ENCODE measurements at regions not wholly inside any gene's neighbourhood (a gene's known extent, or its start where the extent isn't known, plus 50 kb on each side); places are given as distances from the start of the nearest gene placed in this dataset.

GRCh38 chr4:151935411-151935810 lies 174.6 kb upstream of the GATB start:
- in situ Hi-C loops (cut with HindIII; ENCODE audit: low pct_unique_long_range_greater_than_20kb, low sequenced_read_pairs) = no loop called here

GRCh38 chr4:151934766-151935165 lies 174.0 kb upstream of the GATB start:
- no peak for DNase-seq (ENCODE audit: low read depth, low spot score)
- in situ Hi-C loops (cut with HindIII; ENCODE audit: low pct_unique_long_range_greater_than_20kb, low sequenced_read_pairs) = no loop called here

More at GRCh38 chr4:151935411-151935810, 174.6 kb upstream of the GATB start:
- no peak for DNase-seq (ENCODE audit: low read depth, low spot score)

- DNase-seq (ENCODE audit: low read depth, low spot score) = no peak
Observed at GRCh38 chr4:151933122-151933827, 172.5 kb upstream of the GATB start.

GRCh38 chr4:151931563-151931962 lies 170.8 kb upstream of the GATB start:
- DNase-seq (ENCODE audit: low read depth, low spot score) = no peak
- in situ Hi-C loops (cut with HindIII; ENCODE audit: low pct_unique_long_range_greater_than_20kb, low sequenced_read_pairs) = no loop called here

More at GRCh38 chr4:151933122-151933827, 172.5 kb upstream of the GATB start:
- in situ Hi-C loops (cut with HindIII; ENCODE audit: low pct_unique_long_range_greater_than_20kb, low sequenced_read_pairs) = no loop called here

- in situ Hi-C loops (cut with HindIII; ENCODE audit: low pct_unique_long_range_greater_than_20kb, low sequenced_read_pairs) = no loop called here
- DNase-seq (ENCODE audit: low read depth, low spot score) = no peak
Observed at GRCh38 chr4:151930372-151930771, 169.6 kb upstream of the GATB start.

- in situ Hi-C loops (cut with HindIII; ENCODE audit: low pct_unique_long_range_greater_than_20kb, low sequenced_read_pairs) = no loop called here
- DNase-seq (ENCODE audit: low read depth, low spot score) = no peak
Observed at GRCh38 chr4:151928112-151928511, 167.3 kb upstream of the GATB start.

- no peak for DNase-seq (ENCODE audit: low read depth, low spot score)
- in situ Hi-C loops (cut with HindIII; ENCODE audit: low pct_unique_long_range_greater_than_20kb, low sequenced_read_pairs) = no loop called here
Observed at GRCh38 chr4:151922811-151923210, 162.0 kb upstream of the GATB start.

GRCh38 chr4:151922306-151922705 lies 161.5 kb upstream of the GATB start:
- DNase-seq (ENCODE audit: low read depth, low spot score) = no peak
- in situ Hi-C loops (cut with HindIII; ENCODE audit: low pct_unique_long_range_greater_than_20kb, low sequenced_read_pairs) = no loop called here

- DNase-seq (ENCODE audit: low read depth, low spot score) = no peak
- in situ Hi-C loops (cut with HindIII; ENCODE audit: low pct_unique_long_range_greater_than_20kb, low sequenced_read_pairs) = no loop called here
Observed at GRCh38 chr4:151921811-151922210, 161.0 kb upstream of the GATB start.

GRCh38 chr4:151921386-151921785 lies 160.6 kb upstream of the GATB start:
- DNase-seq (ENCODE audit: low read depth, low spot score) = no peak
- in situ Hi-C loops (cut with HindIII; ENCODE audit: low pct_unique_long_range_greater_than_20kb, low sequenced_read_pairs) = no loop called here

GRCh38 chr4:151917145-151917734 lies 156.4 kb upstream of the GATB start:
- in situ Hi-C loops (cut with HindIII; ENCODE audit: low pct_unique_long_range_greater_than_20kb, low sequenced_read_pairs) = no loop called here
- DNase-seq (ENCODE audit: low read depth, low spot score) = no peak

- in situ Hi-C loops (cut with HindIII; ENCODE audit: low pct_unique_long_range_greater_than_20kb, low sequenced_read_pairs) = no loop called here
- no peak for DNase-seq (ENCODE audit: low read depth, low spot score)
Observed at GRCh38 chr4:151912632-151913031, 151.8 kb upstream of the GATB start.

GRCh38 chr4:151911970-151912369 lies 151.2 kb upstream of the GATB start:
- in situ Hi-C loops (cut with HindIII; ENCODE audit: low pct_unique_long_range_greater_than_20kb, low sequenced_read_pairs) = no loop called here
- peak; percentile 7 for DNase-seq (ENCODE audit: low read depth, low spot score)

GRCh38 chr4:151908734-151909497 lies 148.1 kb upstream of the GATB start:
- in situ Hi-C loops (cut with HindIII; ENCODE audit: low pct_unique_long_range_greater_than_20kb, low sequenced_read_pairs) = no loop called here
- DNase-seq (ENCODE audit: low read depth, low spot score) = no peak

GRCh38 chr4:151908201-151908600 lies 147.4 kb upstream of the GATB start:
- in situ Hi-C loops (cut with HindIII; ENCODE audit: low pct_unique_long_range_greater_than_20kb, low sequenced_read_pairs) = no loop called here
- no peak for DNase-seq (ENCODE audit: low read depth, low spot score)

- in situ Hi-C loops (cut with HindIII; ENCODE audit: low pct_unique_long_range_greater_than_20kb, low sequenced_read_pairs) = no loop called here
- no peak for DNase-seq (ENCODE audit: low read depth, low spot score)
Observed at GRCh38 chr4:151906438-151906837, 145.6 kb upstream of the GATB start.

GRCh38 chr4:151905197-151905596 lies 144.4 kb upstream of the GATB start:
- DNase-seq (ENCODE audit: low read depth, low spot score) = no peak
- in situ Hi-C loops (cut with HindIII; ENCODE audit: low pct_unique_long_range_greater_than_20kb, low sequenced_read_pairs) = no loop called here

GRCh38 chr4:151901631-151902030 lies 140.8 kb upstream of the GATB start:
- in situ Hi-C loops (cut with HindIII; ENCODE audit: low pct_unique_long_range_greater_than_20kb, low sequenced_read_pairs) = no loop called here
- no peak for DNase-seq (ENCODE audit: low read depth, low spot score)

GRCh38 chr4:151896880-151897279 lies 136.1 kb upstream of the GATB start:
- no peak for DNase-seq (ENCODE audit: low read depth, low spot score)
- in situ Hi-C loops (cut with HindIII; ENCODE audit: low pct_unique_long_range_greater_than_20kb, low sequenced_read_pairs) = no loop called here
